ENCODE measurements at regions not wholly inside any gene's neighbourhood (a gene's known extent, or its start where the extent isn't known, plus 50 kb on each side); places are given as distances from the start of the nearest gene placed in this dataset.

- no peaks in the 10 kb centered on the region for H3K36me3 ChIP-seq
- no peak for TF ChIP-seq POLR2A (IDR thresholded peaks at IDR 0.05)
- TF ChIP-seq CTCF (IDR thresholded peaks at IDR 0.05), result no peak
- TF ChIP-seq EP300 (IDR thresholded peaks at IDR 0.05), result no peak
- TF ChIP-seq POLR2AphosphoS5 (IDR thresholded peaks at IDR 0.05), result no peak
- H3K4me3 ChIP-seq, result no peak overlapping the region
- no peaks in the 10 kb centered on the region for H3K4me1 ChIP-seq
- H3K9me3 ChIP-seq, result no peaks in the 10 kb centered on the region
- H3K27me3 ChIP-seq, result no peaks in the 10 kb centered on the region
- no peak for DNase-seq (ENCODE audit: low spot score in 2 of 2)
- WGBS, result 92% methylated on average over 8 of the region's 8 CpGs
- no peak overlapping the region for H3K27ac ChIP-seq
Measured at GRCh38 chr7:156580036-156580435, 60.5 kb upstream of the RNF32 start.

- 82% methylated on average over 7 of the region's 8 CpGs for WGBS
- no peaks in the 10 kb centered on the region for H3K4me1 ChIP-seq
- H3K27me3 ChIP-seq, result no peaks in the 10 kb centered on the region
- H3K9me3 ChIP-seq, result no peaks in the 10 kb centered on the region
- no peak overlapping the region for H3K27ac ChIP-seq
- DNase-seq (ENCODE audit: low spot score in 2 of 2), result no peak
- H3K36me3 ChIP-seq, result no peaks in the 10 kb centered on the region
- TF ChIP-seq CTCF (IDR thresholded peaks at IDR 0.05), result no peak
- TF ChIP-seq POLR2A (IDR thresholded peaks at IDR 0.05), result no peak
- TF ChIP-seq POLR2AphosphoS5 (IDR thresholded peaks at IDR 0.05), result no peak
- no peak for TF ChIP-seq EP300 (IDR thresholded peaks at IDR 0.05)
- H3K4me3 ChIP-seq, result no peak overlapping the region
Measured at GRCh38 chr7:156579566-156579965, 61.0 kb upstream of the RNF32 start.

- no peak overlapping the region for H3K4me3 ChIP-seq
- no peaks in the 10 kb centered on the region for H3K4me1 ChIP-seq
- no peaks in the 10 kb centered on the region for H3K36me3 ChIP-seq
- no peak for TF ChIP-seq CTCF (IDR thresholded peaks at IDR 0.05)
- TF ChIP-seq EP300 (IDR thresholded peaks at IDR 0.05), result no peak
- TF ChIP-seq POLR2AphosphoS5 (IDR thresholded peaks at IDR 0.05), result no peak
- TF ChIP-seq POLR2A (IDR thresholded peaks at IDR 0.05), result no peak
- DNase-seq (ENCODE audit: low spot score in 2 of 2), result no peak
- H3K27ac ChIP-seq, result no peak overlapping the region
- peaks cover 3% of the 10 kb centered on the region for H3K9me3 ChIP-seq
- H3K27me3 ChIP-seq, result no peaks in the 10 kb centered on the region
- 57% methylated on average over 8 of the region's 8 CpGs for WGBS
Measured at GRCh38 chr7:156578978-156579430, 61.6 kb upstream of the RNF32 start.

- Histone ChIP-seq H3K4me1 (no peaks in the 10 kb centered on the region), H3K36me3 (no peaks in the 10 kb centered on the region), H3K27ac (no peak overlapping the region), H3K9me3 (peaks cover 5% of the 10 kb centered on the region), H3K27me3 (no peaks in the 10 kb centered on the region), H3K4me3 (no peak overlapping the region)
- DNase-seq (ENCODE audit: low spot score in 2 of 2), result no peak
- WGBS, result 84% methylated on average over 8 of the region's 23 CpGs
- TF ChIP-seq EP300 (IDR thresholded peaks at IDR 0.05), result no peak
- no peak for TF ChIP-seq CTCF (IDR thresholded peaks at IDR 0.05)
- no peak for TF ChIP-seq POLR2AphosphoS5 (IDR thresholded peaks at IDR 0.05)
- no peak for TF ChIP-seq POLR2A (IDR thresholded peaks at IDR 0.05)
Measured at GRCh38 chr7:156578578-156578940, 62.0 kb upstream of the RNF32 start.

GRCh38 chr7:156577645-156578577, 62.7 kb upstream of the RNF32 start:
- no peaks in the 10 kb centered on the region for H3K36me3 ChIP-seq
- no peak for TF ChIP-seq CTCF (IDR thresholded peaks at IDR 0.05)
- TF ChIP-seq POLR2AphosphoS5 (IDR thresholded peaks at IDR 0.05), result no peak
- TF ChIP-seq EP300 (IDR thresholded peaks at IDR 0.05), result no peak
- no peak for TF ChIP-seq POLR2A (IDR thresholded peaks at IDR 0.05)
- H3K27ac ChIP-seq, result no peak overlapping the region
- no peaks in the 10 kb centered on the region for H3K4me1 ChIP-seq
- H3K27me3 ChIP-seq, result no peaks in the 10 kb centered on the region
- peaks cover 5% of the 10 kb centered on the region for H3K9me3 ChIP-seq
- H3K4me3 ChIP-seq, result no peak overlapping the region
- DNase-seq (ENCODE audit: low spot score in 2 of 2), result no peak
- WGBS, result 76% methylated on average over 14 of the region's 15 CpGs

All from suprapubic skin (tissue), 4 donors.